DOHH2 (cell line): ENCODE measurements at regions not wholly inside any gene's neighbourhood (a gene's known extent, or its start where the extent isn't known, plus 50 kb on each side); places are given as distances from the start of the nearest gene placed in this dataset.
"Not testable (repeated sequence)": the region's sequence is repeated elsewhere in the genome, so short reads cannot be mapped to it uniquely, and the experiment has no call there.

Experiments used
- CTCF ChIP-seq: fragments of 200-600 bp; sonication (generic); IDR thresholded peaks from one replicate; pipeline ENCODE4 v1.5.1; 2014; ENCODE audit warnings: antibody characterized with exemption, mild to moderate bottlenecking, low read depth, low read length; ENCODE audit not compliant: poor library complexity, severe bottlenecking
- EZH2phosphoT487 ChIP-seq: fragments of 200-600 bp; sonication (generic); IDR thresholded peaks from 2 replicates; pipeline ENCODE4 v1.6.1; 2017; ENCODE audit warnings: borderline replicate concordance, mild to moderate bottlenecking, antibody characterized with exemption, low read length, moderate library complexity, mixed read lengths

GRCh38 chrX:13155550-13155949 is 111.1 kb upstream of the FAM9C start:
- not testable (repeated sequence) for TF ChIP-seq EZH2phosphoT487, CTCF
